Fibroblast of gingiva (primary cell): ENCODE measurements at regions not wholly inside any gene's neighbourhood (a gene's known extent, or its start where the extent isn't known, plus 50 kb on each side); places are given as distances from the start of the nearest gene placed in this dataset.

ENCODE experiments used
- DNase-seq: peaks from one replicate; pipeline ENCODE4 v3.0.0-alpha.2; 2011; ENCODE audit warnings: low read depth

DNA sequence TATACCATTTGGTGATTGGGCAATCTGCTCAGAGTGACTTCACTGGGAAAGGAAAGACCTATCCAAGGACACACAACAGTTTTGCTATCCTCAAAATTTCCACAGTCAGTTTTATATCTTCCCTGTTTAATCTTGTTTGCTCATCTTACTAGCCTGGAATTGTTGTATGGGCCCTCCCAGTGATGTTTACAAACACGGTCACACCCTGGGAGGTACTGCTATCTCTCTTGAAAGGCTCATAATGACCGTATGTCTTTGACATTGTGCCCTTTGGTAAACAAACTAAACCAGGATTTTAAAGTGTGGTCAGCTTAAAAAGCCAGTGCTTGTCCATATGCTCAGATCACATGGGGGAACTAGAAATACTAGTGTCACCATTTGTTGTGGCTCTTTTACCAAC is 277.0 kb downstream of the CDH2 start:
- DNase-seq, result no peak

DNA sequence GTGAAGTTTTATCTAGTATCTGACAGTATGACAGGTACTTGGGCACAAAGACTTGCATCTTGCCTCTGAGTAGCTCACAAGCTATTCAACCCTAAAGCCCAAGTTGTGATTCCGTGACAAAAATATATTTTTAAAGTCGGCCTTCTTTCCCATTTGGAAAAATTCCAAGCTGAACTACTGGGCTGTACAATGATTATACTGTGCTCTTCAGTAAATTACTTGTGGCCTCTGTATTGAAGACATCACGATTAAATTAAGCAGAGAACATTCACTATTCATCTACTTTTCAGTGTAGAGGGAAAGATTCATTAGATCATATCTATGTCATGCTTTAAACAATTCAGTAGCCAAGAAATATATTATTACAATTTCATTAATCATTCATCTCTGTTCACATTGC is 282.2 kb downstream of the CDH2 start:
- DNase-seq, result no peak

DNA sequence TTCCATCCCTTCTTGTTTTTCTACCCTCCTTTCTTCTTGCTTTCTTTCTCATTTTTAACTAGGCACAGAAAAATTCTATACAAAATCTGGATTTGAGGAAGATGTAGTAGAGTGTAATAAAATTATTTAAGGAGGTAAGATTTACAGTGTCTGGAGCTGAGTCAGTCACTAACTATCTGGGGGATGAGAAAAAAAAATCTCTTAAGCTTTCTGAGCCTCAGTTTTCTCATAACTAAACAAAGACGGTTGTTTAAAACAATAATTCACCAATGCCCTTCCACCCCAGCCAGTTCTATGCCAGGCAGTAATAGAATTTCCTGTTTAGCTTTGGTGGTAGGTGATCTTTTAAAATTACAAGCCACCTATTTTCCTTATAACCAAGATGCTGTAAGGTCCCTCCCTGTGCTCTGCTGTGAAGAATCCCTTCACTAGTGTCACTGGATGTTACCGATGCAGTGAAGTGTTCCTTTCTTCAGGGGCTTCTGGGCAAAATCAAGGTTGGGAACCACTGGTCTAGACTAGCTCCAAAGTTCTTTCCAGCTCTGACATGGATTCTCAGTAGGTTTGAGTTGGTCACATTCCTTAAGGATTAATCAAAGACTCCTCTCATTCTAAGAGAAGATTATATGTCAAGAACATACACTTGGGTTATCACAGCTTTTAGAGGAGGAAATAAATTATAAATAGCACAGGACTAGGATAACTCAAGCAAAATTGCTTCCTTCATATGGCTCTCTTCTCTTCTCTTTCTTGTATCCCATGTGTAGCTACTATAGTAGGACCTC is 289.0 kb downstream of the CDH2 start:
- no peak for DNase-seq

DNA sequence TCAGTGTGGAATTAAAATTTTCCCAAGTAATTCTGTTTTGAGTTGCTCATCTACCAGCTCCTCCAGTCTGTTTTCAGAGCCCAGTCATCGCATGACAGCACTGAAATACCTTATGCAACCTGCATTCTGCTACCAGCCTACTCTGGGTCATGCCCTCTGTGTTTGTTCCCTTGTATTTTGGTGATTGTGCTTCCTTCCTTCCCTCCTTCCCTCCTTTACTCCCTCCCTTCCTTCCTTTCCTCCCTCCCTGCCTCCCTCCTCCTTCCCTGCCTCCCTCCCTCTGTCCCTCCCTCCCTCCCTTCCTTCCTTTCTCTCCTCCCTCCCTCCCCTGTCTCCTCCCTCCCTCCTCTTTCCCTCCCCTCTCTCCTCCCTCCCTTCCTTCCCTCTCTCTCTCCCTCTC is 289.6 kb downstream of the CDH2 start:
- no peak for DNase-seq

DNA sequence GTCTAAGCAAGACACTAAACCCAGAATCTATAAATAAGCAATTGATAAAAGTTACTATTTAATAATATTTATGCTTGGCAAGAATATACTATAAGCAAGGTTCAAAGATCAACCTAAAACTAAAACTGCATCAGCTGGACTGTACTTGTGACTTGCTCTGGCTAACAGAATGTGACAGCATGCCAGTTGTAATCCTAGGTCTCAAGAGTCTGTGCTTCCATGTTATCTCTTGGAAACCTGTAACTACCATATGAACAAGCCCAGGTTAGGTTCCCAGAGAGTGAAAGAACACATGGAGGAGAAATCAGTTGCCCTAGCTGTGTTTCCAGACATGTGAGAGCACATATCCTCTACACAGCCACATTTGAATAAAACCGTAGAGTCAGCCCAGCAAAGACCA is 297.4 kb downstream of the CDH2 start:
- DNase-seq, result no peak

DNA sequence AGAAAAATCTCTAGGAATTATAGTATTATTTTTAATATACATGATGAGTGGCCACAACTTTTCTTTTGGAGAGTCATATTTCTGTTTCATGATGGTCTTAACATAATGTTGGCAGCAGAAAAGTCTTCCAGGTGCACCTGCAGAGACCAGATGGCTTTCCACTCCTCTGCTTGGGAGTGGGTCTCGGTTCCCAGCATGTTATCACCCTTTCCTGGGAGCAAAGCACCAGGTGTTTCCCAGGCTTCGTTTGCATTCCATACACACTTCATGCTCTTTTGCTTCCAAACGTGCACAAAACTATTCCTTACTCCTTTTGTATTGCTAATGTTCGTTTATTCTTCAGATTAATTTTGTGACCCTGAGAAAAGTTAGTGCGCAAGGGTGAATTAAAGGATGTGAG is 305.2 kb downstream of the CDH2 start:
- no peak for DNase-seq

DNA sequence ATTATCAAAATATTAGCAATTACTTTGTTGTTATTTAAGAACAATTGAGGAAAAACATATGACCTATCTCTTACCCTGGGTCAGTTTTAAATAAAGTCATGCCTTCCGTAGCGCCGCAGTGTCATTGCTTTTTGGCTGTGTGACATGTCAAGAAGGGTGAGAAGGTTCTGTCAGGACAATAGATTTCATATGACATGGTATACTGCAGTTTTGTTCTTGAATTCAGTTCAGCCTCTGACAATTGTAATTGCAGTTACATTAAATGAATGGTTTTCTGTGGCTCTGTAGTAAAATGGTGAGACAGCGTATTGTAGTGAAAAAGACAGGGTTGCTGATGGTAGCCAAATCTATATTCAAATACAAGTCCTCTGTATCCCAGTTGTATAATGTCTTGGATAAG is 307.2 kb downstream of the CDH2 start:
- DNase-seq, result no peak

DNA sequence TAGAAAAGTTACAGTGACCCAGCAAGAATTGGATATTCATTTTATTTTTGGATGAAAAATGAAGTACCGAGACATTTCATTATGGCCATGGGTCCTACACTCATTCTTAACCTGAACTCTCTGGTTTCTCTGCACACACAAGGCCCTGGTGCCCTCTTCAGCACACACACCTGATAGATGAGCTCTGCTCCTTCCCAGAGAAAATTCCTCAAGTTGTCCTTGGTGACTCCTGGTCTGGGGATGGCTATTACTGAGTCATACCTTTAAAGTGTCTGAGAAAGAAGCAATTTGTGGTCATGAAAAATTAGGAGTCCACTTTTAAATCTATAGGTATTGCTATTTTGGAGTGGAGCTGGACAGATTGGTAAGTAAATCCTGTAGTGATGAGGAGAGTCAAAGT is 311.5 kb downstream of the CDH2 start:
- DNase-seq, result no peak

DNA sequence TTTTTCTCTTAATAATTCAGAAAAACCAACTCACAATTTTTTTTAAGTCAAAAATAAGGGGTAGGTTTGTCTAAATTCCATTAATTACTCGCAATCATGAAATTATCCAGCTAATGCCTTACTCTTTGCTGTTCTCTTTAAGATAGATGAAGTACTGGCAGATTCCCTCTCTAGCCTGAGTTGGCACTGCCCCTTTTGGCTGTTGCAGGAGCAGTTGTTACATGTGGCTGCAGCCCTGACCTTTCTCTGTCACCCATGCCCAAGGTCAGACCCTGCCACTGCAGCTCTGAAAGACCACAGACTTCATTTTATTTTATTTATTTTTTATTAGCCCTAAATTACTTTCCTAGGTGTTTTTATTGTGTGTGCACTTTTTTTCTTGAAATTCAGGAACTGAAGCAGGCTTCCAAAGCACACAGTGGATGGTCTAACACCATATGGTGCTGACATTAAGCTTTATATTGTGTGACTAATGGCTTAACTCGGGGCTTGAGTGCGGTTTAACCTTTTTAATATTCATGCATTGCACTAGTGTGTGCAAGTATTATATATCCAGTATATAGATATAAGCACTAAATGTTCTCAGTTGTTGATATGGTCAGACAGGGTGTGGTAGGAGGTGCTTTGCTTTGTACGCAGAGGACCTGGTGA is 313.0 kb downstream of the CDH2 start:
- DNase-seq, result no peak

DNA sequence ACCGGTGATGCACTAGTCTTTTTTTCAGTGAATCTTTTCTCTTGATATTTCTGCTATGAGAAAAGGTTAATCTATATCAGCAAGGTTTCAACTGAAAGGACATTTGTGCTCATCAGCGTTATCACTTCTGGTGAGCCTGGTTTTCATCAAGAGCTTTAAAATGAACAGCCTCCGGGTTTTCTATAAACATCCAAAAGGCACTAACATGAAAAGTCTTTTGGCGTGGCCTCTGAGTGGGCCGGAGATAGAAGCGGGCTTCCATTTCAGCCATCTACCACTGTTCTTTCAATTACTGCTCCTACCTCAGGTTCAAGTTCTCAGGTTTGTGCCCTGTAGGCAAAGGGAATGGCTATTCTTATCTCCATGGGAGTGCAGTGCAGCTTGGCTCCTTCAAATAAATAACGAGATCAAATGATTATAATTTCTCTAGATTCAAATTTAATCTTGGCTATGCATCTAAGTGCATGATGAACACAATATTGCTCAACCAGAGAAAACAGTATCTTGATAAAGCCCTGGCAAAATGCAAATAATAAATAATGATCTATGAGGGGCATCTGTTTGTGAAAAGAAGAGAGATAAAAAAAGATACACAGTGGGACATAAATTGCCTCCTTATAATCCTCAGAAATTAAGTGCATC is 314.8 kb downstream of the CDH2 start:
- DNase-seq, result no peak

DNA sequence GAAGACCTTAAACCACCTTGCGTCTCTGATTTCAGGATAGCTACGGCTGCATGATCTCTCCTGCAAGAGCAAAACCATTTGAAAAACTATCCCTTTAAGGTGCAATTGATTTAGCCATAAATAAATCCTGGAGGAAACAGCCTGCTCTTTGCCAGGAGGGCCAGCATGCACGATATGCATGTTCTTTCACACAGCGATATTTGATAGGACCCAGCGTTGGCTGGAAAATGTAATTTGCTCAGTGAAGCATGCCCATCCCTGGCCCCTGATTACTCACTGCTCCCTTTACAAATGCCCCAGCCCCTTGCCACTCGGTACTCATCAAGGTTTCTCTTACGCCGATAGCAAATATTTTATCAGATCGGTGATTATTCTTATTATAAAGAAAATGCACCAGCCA is 315.4 kb downstream of the CDH2 start:
- peak; percentile 25 for DNase-seq

DNA sequence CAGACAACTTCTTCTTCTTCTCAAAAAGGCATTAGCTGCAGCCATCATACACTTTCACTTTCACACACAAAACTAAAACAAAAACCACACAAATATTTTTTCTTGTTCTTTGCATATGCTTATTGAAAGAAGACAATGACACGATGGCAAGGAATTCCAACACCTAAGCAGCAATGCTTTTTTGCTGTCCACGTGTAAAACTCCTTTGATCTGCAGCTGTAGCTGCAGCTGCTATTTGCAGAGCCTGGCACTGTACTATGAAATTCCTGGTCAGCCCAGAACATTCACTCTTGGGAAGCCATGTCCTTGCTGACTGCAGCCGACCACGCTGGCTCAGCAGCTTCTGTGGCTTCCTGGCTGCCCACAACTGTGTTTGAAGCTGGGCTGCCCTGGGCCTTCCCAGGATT is 316.2 kb downstream of the CDH2 start:
- DNase-seq, result no peak

DNA sequence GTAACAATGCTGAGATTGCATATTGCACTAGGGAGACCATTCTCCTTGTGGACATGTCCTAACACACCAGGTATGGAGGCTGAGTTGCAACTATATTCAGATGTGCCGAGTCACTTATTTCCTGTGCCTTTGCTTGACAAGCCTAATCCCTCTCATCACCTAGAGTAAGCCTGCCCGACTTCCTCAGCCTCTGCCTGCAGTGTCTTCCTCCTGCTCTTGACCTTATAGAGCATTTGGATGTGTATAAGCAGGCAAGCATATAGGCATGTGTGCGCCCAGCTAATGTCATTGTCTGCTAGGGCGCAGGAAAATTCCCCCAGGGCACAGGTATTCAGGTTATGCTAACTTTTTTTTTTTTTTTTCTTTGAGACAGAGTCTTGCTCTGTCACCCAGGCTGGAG is 316.9 kb downstream of the CDH2 start:
- DNase-seq, result no peak

DNA sequence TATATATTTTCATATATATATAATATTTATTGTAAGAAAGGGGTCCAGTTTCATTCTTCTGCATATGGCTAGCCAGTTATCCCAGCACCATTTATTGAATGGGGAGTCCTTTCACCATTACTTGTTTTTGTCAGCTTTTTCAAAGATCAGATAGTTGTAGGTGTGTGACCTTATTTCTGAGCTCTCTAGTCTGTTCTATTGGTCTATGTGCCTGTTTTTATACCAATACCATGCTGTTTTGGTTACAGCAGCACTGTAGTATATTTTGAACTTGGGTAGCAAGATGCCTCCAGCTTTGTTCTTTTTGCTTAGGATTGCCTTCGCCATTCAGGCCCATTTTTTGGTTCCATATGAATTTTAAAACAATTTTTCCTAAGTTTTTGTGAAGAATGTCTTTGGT is 320.1 kb downstream of the CDH2 start:
- no peak for DNase-seq

DNA sequence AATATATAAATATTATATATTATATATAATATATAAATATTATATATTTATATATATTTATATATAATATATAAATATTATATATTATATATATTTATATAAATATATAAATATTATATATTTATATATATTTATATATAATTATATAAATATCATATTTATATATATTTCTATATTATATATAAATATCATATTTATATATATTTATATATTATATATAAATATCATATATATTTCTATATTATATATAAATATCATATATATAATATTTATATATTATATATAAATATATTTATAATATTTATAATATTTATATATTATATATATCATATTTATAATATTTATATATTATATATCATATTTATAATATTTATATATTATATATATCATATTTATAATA is 321.4 kb downstream of the CDH2 start:
- DNase-seq, result no peak

DNA sequence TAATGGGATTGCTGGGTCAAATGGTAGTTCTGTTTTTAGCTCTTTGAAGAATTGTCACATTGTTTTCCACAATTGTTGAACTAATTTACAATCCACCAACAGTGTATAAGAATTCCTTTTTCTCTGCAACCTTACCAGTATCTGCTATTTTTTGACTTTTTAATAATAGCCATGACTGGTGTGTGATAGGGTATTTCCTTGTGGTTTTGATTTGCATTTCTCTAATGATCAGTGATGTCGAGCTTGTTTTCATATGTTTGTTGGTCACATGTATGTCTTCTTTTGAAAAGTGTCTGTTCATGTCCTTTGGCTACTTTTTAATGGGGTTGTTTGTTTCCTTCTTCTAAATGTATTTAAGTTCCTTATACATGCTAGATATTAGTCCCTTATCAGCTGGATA is 322.3 kb downstream of the CDH2 start:
- DNase-seq, result no peak

DNA sequence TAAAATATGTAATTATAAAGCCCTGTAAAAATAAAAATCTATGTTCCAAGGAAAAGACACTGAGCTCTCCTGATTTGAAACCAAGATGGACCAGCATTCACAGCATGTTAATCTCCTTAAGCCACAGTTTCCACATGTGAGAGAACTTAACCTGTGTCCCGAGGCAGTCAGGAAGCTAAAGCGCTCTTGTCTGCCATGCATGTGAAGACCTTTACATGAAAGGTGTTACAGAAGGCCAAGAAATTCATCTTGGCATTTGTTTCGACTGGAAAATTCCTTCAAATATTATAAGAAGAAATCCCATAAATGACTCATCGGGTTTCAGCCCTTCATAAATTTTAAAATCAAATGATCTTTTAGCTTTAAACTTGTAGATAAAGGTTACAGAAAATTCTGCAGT is 328.6 kb downstream of the CDH2 start:
- DNase-seq, result no peak

DNA sequence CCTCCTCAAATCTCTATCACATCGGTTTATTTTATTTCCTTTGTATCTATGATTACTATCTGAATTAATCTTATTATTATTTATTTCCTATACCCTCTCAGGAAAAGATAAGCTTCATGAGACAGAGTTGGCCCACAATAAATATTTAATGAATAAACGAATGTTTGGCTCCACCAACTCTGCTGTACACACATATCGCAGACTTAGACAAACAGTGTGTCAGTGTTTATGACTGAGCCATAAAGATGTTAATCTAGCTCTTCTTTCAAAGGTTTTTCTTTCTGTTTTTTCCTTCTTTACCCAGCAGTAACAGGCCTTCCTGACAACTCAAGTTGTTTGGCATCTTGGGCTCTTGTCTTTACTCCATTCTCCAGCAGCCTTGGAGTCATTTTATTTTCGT is 329.5 kb downstream of the CDH2 start:
- no peak for DNase-seq

DNA sequence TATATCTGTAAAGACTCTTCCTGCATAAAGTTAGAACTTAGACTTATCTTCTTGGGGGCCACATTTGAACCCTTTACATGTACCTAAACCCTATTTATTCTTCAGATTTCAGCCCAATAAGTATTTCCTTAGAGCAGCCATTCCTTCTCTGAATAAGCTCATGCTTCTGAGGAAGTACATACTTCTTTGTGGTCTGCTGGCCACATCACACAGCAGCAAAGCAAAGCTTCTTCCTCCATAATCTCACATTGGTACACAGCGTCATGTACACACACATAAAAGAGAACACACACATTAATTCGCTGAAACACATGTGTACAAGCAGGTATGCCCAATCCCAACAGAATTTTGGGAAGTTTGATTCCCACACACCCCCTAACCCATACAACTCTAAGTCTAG is 331.0 kb downstream of the CDH2 start:
- DNase-seq, result no peak

DNA sequence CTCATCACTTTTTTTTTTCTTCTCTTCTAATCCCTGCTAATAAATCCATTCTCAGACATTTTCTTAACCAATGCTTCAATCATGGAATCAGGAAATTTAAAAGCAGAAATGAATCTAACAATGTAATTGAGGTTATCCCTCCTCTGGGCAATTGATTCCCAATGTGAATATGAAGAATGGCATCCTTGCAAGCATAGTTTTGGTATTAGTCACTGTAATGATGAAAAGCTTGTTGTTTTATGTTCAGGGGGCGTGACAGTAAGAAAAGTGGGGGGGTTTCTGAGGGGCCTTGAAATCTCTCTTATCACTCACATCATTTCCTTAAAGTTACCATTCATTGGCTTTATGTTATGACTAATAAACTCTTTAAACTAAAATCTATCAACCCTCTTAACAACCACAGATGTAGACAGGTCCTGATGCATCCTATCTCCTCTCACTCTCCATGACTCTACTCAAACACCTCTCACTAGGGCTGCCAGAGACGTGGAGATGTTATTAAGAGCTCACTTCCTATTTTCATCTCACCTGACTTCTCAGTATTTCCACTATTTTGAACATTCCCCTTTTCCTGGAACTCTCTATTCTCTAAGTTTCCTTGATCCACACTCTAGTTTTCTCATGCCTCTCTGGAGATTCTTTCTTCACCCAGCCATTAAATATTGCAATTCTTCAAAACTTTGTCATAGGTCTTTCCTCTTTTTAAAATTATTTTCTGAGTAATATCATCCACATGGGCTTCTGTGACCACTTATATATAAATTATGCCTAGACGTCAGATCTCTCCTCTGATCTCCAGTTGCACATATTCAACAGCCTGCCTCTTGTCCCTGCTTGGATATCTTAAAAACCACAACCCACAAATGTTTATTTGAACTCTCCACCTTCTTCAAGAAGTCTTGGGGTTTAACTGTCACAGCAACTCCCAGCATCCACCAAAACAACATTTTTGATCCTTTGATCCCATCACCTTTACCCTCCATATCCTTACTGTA is 332.9 kb downstream of the CDH2 start:
- DNase-seq, result peak; percentile 8

DNA sequence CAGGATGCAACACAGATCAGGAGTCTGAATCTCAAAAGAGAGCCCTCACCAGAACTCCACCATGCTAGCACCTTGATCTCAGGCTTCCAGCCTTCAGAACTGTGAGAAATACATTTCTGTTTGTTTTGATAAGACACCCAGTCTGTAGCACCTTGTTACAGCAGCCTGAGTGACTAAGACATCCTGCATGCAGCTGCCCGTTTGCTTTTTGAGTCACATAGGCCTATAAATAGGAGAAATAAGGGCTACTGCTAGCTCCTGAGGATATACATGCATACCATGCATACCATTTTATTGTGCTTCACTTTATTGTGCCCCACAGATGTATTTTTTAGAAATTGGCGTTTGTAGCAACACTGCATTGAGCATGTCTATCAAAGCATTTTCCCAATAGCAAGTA is 337.8 kb downstream of the CDH2 start:
- DNase-seq, result peak; percentile 11

DNA sequence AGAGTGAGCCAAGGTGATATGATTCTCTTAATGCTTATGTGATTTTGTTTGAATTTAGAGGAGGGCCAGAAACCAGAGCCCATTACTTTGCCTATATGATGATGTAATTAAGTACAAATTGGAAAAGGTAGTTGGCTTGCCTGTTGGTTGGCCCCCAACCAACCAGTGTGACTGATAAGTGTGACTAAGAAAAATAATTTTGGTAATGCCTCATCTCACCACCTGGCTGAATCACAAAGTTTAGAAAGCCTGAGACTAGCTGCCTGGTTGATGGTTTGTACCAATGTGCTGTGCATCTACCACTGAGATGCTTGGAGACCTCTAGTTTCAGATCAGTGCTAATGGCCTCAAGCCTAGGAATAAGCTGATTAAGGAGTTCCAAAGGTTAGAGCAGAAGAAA is 338.7 kb downstream of the CDH2 start:
- DNase-seq, result no peak
